Endothelial cell of umbilical vein (primary cell): ENCODE measurements at regions not wholly inside any gene's neighbourhood (a gene's known extent, or its start where the extent isn't known, plus 50 kb on each side); places are given as distances from the start of the nearest gene placed in this dataset.

Source experiments
- BruUV-seq: library from RNA; stranded (reverse); fragments of 400-500 nt; replicated peaks from 2 replicates; lab custom pipeline; 2021; lab: Mats Ljungman, UMichigan
- CTCF ChIA-PET: fragments of 300-600, 350-600 bp; sonication (Branson Sonifier 250); formaldehyde crosslinking; loops from one replicate; lab custom pipeline; 2021; ENCODE audit warnings: antibody characterized with exemption, inconsistent platforms; lab: Charles Lee
- POLR2A ChIA-PET: fragments of 300-600, 350-600 bp; sonication (Branson Sonifier 250); formaldehyde crosslinking; loops from one replicate; lab custom pipeline; 2021; ENCODE audit warnings: antibody characterized with exemption, inconsistent platforms; lab: Charles Lee
- DNase-seq: peaks from one replicate; pipeline ENCODE4 v3.0.0-alpha.2; 2011; ENCODE audit warnings: low read depth, low spot score
- FAIRE-seq: peaks from 2 replicates; lab custom pipeline; 2011; peaks lifted over from hg19 to GRCh38; lab: Jason Lieb, UNC
- H2AFZ ChIP-seq: 2 replicates; pipeline ENCODE4 v1.6.0; 2012; ENCODE audit warnings: low read depth, low read length, control low read depth, inconsistent platforms
- H3K27ac ChIP-seq: 2 replicates; pipeline ENCODE4 v1.5.1; 2011; ENCODE audit warnings: low read depth, mild to moderate bottlenecking, control low read depth, low read length, moderate library complexity; ENCODE audit not compliant: insufficient read depth
- H3K27me3 ChIP-seq, 2 experiments: 2 replicates each; pipeline versions ENCODE4 v1.6.0 to v1.6.1; 2011; ENCODE audit warnings: low read length in 2 of 2, mixed read lengths in 1 of 2; ENCODE audit not compliant: control insufficient read depth in 2 of 2, insufficient read depth in 2 of 2
- H3K36me3 ChIP-seq, 2 experiments: 2 replicates in 1 of 2; 3 replicates in 1 of 2; pipeline ENCODE4 v1.5.1; 2011; ENCODE audit warnings: low read length in 2 of 2, mild to moderate bottlenecking in 1 of 2, moderate library complexity in 1 of 2; ENCODE audit not compliant: control insufficient read depth in 2 of 2, insufficient read depth in 2 of 2; ENCODE audit errors: extremely low read depth in 1 of 2
- H3K4me1 ChIP-seq: 3 replicates; pipeline ENCODE4 v1.5.1; 2011; ENCODE audit warnings: mild to moderate bottlenecking, low read length; ENCODE audit not compliant: control insufficient read depth, insufficient read depth; ENCODE audit errors: extremely low read depth
- H3K4me2 ChIP-seq: 2 replicates; pipeline ENCODE4 v1.6.1; 2011; ENCODE audit warnings: low read length, control low read depth, mixed read lengths; ENCODE audit not compliant: insufficient read depth
- H3K4me3 ChIP-seq, 3 experiments: fragments of 200-600 bp in 1 of 3; sonication (generic), shearing (Covaris generic) in 1 of 3; replicated peaks in 1 of 3; 2 replicates each; pipeline ENCODE4 v1.5.1; 2011 to 2016; ENCODE audit warnings: control low read depth in 3 of 3, low read length in 3 of 3, mild to moderate bottlenecking in 2 of 3, inconsistent platforms in 1 of 3, low read depth in 1 of 3, moderate library complexity in 1 of 3; ENCODE audit not compliant: insufficient read depth in 1 of 3
- H3K79me2 ChIP-seq: 2 replicates; pipeline ENCODE4 v1.6.0; 2012; ENCODE audit warnings: low read length, inconsistent platforms; ENCODE audit not compliant: control insufficient read depth, insufficient read depth
- H3K9ac ChIP-seq: replicated peaks from 2 replicates; pipeline ENCODE3; 2011; ENCODE audit warnings: low read length, control low read depth; ENCODE audit not compliant: insufficient read depth; ENCODE audit errors: extremely low read depth
- H3K9me1 ChIP-seq: replicated peaks from 3 replicates; pipeline ENCODE4 v1.6.0; 2011; ENCODE audit warnings: mild to moderate bottlenecking, low read length; ENCODE audit not compliant: control insufficient read depth, insufficient read depth; ENCODE audit errors: extremely low read depth
- H3K9me3 ChIP-seq: replicated peaks from 2 replicates; pipeline ENCODE4 v1.5.1; 2012; ENCODE audit warnings: low read length, inconsistent platforms; ENCODE audit not compliant: control insufficient read depth, insufficient read depth
- H4K20me1 ChIP-seq: replicated peaks from 2 replicates; pipeline ENCODE3; 2011; ENCODE audit warnings: mild to moderate bottlenecking, low read length; ENCODE audit not compliant: control insufficient read depth, insufficient read depth; ENCODE audit errors: extremely low read depth
- EZH2 ChIP-seq: IDR thresholded peaks from 2 replicates; pipeline ENCODE4 v1.6.1; 2012; ENCODE audit warnings: borderline replicate concordance, low read depth, mild to moderate bottlenecking, moderate library complexity, low read length, inconsistent platforms; ENCODE audit not compliant: severe bottlenecking
- FOS ChIP-seq: IDR thresholded peaks from 2 replicates; pipeline ENCODE4 v1.6.1; 2011; ENCODE audit warnings: mild to moderate bottlenecking, low read length, moderate library complexity, borderline replicate concordance; ENCODE audit not compliant: insufficient read depth
- GATA2 ChIP-seq: IDR thresholded peaks from 2 replicates; pipeline ENCODE4 v1.7.0; 2011; ENCODE audit warnings: low read depth, mild to moderate bottlenecking, moderate library complexity, mixed read lengths, low read length; ENCODE audit not compliant: insufficient read length, insufficient read depth
- JUN ChIP-seq: IDR thresholded peaks from 2 replicates; pipeline ENCODE4 v1.6.1; 2011; ENCODE audit warnings: borderline replicate concordance, low read depth; ENCODE audit not compliant: insufficient read length, insufficient read depth
- MYC ChIP-seq: IDR thresholded peaks from one replicate; pipeline ENCODE4 v1.6.1; 2011; ENCODE audit warnings: mild to moderate bottlenecking, low read depth, low read length
- POLR2A ChIP-seq: IDR thresholded peaks from 2 replicates; pipeline ENCODE4 v1.6.1; 2012; ENCODE audit warnings: low read depth, mild to moderate bottlenecking, control low read depth, low read length
- POLR2AphosphoS5 ChIP-seq: IDR thresholded peaks from 2 replicates; pipeline ENCODE4 v1.6.1; 2012; ENCODE audit warnings: low read depth, mild to moderate bottlenecking, control low read depth, low read length, moderate library complexity; ENCODE audit not compliant: insufficient read depth
- dilution Hi-C: fragments of 300-500 bp; cut with MboI; formaldehyde crosslinking; loops from one replicate; pipeline ENCODE4 v1.15.0; 2019; ENCODE audit warnings: low sequenced_read_pairs; ENCODE audit not compliant: extremely low pct_ligation_motif_present
- intact Hi-C: fragments of 100-400 bp; cut with micrococcal nuclease; formaldehyde crosslinking; loops from one replicate; pipeline ENCODE4 v1.10.0; 2022
- TF ChIP-seq, protein P1 (sequence below): IDR thresholded peaks from 2 replicates; pipeline ENCODE4 v1.6.1; 2011; ENCODE audit not compliant: insufficient read depth, insufficient read length
- TF ChIP-seq, protein P2 (sequence below), 2 donors: IDR thresholded peaks; 1 replicate in 1 of 2; 2 replicates in 1 of 2; pipeline ENCODE4 v1.5.1; 2011; ENCODE audit warnings: low read length in 2 of 2, mild to moderate bottlenecking in 2 of 2, moderate library complexity in 2 of 2, control low read depth in 1 of 2, inconsistent platforms in 1 of 2, low read depth in 1 of 2; ENCODE audit not compliant: insufficient read depth in 1 of 2; ENCODE audit errors: extremely low read depth in 1 of 2

DNA sequence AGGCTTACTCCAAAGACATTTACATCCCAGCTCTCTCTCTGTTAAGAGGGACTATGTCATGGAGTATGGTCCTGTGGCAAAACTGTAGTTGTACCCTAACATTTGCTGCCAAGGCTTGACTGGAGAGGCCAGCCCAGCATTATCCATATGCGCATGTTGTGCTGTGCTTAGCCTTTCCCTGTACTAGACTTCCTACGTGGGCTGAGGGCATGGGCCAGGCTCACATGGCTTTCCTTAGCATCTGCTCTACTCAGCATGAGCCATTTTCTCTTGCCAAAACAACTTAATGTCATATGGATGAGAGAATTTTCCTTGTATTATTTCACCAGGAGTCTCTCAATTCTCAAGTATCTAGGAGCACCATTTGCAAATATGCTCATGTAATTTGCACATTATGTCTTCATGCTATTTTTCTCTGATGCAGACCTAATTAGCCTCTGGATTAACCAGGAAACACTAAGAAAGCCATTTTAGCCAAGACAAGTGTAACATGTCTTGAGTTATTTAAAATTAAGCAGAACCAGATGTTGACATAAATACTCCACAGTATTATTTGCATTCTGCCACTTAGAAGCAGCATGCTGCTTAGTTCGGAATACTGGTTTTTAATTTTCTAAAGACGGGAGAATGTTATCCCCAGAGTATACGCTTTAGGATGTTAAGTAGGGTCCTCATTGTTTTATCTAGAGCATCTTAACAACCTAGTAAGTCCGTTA, 71.7 kb upstream of the FAR1 start:
- CTCF ChIA-PET: no interaction called here
- intact Hi-C loops (no loop called here), dilution Hi-C loops (no loop called here)
- no peak overlapping the region for H2AFZ ChIP-seq
- DNase-seq (no peak), FAIRE-seq (no peak)
- TF ChIP-seq, protein P1, sequence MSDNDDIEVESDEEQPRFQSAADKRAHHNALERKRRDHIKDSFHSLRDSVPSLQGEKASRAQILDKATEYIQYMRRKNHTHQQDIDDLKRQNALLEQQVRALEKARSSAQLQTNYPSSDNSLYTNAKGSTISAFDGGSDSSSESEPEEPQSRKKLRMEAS: no peak
- TF ChIP-seq JUN: no peak
- no peak for TF ChIP-seq EZH2
- no peak for TF ChIP-seq POLR2AphosphoS5
- no peak for TF ChIP-seq MYC
- no peak for TF ChIP-seq POLR2A
- TF ChIP-seq, protein P2, sequence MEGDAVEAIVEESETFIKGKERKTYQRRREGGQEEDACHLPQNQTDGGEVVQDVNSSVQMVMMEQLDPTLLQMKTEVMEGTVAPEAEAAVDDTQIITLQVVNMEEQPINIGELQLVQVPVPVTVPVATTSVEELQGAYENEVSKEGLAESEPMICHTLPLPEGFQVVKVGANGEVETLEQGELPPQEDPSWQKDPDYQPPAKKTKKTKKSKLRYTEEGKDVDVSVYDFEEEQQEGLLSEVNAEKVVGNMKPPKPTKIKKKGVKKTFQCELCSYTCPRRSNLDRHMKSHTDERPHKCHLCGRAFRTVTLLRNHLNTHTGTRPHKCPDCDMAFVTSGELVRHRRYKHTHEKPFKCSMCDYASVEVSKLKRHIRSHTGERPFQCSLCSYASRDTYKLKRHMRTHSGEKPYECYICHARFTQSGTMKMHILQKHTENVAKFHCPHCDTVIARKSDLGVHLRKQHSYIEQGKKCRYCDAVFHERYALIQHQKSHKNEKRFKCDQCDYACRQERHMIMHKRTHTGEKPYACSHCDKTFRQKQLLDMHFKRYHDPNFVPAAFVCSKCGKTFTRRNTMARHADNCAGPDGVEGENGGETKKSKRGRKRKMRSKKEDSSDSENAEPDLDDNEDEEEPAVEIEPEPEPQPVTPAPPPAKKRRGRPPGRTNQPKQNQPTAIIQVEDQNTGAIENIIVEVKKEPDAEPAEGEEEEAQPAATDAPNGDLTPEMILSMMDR (IDR thresholded peaks at IDR 0.05; ENCODE audit: extremely low read depth in 1 of 2, insufficient read depth in 1 of 2, low read depth in 1 of 2, low read length in 2 of 2): no peak
- no peak for TF ChIP-seq GATA2
- TF ChIP-seq FOS: no peak
- H3K9me1 ChIP-seq: no peaks in the 10 kb centered on the region
- no peaks in the 10 kb centered on the region for H3K79me2 ChIP-seq
- H3K4me1 ChIP-seq: no peaks in the 10 kb centered on the region
- no peak overlapping the region for H3K9ac ChIP-seq
- no peak overlapping the region for H3K4me3 ChIP-seq
- H3K9me3 ChIP-seq: no peaks in the 10 kb centered on the region
- no peak overlapping the region for H3K27ac ChIP-seq
- H3K4me2 ChIP-seq: no peak overlapping the region
- H3K36me3 ChIP-seq: no peaks in the 10 kb centered on the region
- POLR2A ChIA-PET: no interaction called here
- no peaks in the 10 kb centered on the region for H3K27me3 ChIP-seq
- no TSS peak for BruUV-seq
- no peaks in the 10 kb centered on the region for H4K20me1 ChIP-seq
